ENCODE measurements at regions not wholly inside any gene's neighbourhood (a gene's known extent, or its start where the extent isn't known, plus 50 kb on each side); places are given as distances from the start of the nearest gene placed in this dataset.

DNA sequence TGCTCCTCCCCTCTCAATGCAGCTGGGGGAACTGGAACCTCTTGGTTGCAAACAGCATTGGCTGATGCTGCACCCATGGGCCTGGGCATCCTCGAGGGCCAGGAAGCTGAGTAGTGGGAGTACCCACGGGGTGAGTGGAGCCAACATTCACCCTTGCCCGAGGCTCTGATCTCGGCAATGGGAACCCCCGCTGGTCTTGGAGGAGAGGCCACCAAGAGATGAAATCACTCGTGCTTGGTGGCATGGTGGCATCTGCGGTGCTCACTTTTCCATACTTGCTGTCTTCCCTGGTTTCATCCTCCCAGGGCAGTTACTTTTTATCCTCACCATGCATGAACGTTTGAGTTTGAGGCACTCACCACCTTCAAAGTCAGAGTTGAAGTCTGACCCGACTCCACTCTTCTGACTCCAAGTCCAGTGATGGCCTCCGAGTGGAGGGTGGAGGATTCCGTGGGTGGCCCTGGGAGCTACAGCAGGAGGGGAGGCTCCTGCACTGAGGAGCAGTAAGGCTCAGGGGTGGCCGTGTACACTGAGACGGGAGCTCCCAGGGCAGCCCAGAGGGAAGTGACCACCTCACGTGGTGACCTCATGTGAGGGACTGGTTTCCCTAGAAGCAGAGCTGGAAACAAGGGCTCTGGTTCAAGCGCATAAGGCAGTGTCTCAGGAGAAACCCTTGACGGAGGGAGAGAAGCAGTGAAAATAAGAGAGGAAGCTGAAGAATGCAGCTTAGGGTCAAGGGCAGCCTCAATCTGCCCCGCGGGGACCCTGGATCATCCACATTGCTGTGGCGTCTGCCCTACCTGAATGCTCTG is 349.1 kb downstream of the TCERG1L start:
- ATAC-seq, result no peak
- H3K4me3 ChIP-seq, result no peak overlapping the region
- H3K27ac ChIP-seq, result no peak overlapping the region
- no peaks in the 10 kb centered on the region for H3K9me3 ChIP-seq
- no peaks in the 10 kb centered on the region for H3K27me3 ChIP-seq
- no peaks in the 10 kb centered on the region for H3K36me3 ChIP-seq
- intact Hi-C loops (cut with DNase I; ENCODE audit: low total_unique reads) (no loop called here), in situ Hi-C loops (cut with MboI; ENCODE audit: low sequenced_read_pairs in 4 of 4) (no loop called here)
- DNase-seq, result no peak
- no peak for TF ChIP-seq POLR2A (IDR thresholded peaks at IDR 0.05)
- TF ChIP-seq, protein P1, sequence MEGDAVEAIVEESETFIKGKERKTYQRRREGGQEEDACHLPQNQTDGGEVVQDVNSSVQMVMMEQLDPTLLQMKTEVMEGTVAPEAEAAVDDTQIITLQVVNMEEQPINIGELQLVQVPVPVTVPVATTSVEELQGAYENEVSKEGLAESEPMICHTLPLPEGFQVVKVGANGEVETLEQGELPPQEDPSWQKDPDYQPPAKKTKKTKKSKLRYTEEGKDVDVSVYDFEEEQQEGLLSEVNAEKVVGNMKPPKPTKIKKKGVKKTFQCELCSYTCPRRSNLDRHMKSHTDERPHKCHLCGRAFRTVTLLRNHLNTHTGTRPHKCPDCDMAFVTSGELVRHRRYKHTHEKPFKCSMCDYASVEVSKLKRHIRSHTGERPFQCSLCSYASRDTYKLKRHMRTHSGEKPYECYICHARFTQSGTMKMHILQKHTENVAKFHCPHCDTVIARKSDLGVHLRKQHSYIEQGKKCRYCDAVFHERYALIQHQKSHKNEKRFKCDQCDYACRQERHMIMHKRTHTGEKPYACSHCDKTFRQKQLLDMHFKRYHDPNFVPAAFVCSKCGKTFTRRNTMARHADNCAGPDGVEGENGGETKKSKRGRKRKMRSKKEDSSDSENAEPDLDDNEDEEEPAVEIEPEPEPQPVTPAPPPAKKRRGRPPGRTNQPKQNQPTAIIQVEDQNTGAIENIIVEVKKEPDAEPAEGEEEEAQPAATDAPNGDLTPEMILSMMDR (IDR thresholded peaks at IDR 0.05 in 4 of 5, conservative IDR thresholded peaks at IDR 0.05 in 1 of 5), result no peak
- no peaks in the 10 kb centered on the region for H3K4me1 ChIP-seq

DNA sequence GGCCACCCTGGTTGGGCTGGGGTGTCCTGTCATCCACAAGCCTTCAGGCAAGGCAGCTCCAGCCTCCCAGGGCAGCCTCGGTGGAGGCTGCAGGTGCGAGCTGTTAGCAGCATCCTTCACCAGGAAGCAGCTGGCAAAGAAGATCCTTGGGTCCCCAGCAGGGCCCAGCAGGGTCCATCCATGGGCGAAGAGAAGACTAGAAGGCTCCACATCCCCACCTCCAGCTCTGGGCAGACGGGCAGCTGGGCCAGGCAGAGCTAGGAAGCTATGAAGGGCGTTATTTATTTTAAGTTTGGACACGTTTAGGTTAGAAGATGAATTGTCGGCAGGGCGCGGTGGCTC is 348.5 kb downstream of the TCERG1L start:
- in situ Hi-C loops (cut with MboI; ENCODE audit: low sequenced_read_pairs in 4 of 4) (no loop called here), intact Hi-C loops (cut with DNase I; ENCODE audit: low total_unique reads) (no loop called here)
- no peak overlapping the region for H3K27ac ChIP-seq
- no peak for DNase-seq
- no peaks in the 10 kb centered on the region for H3K36me3 ChIP-seq
- TF ChIP-seq, protein P1 (IDR thresholded peaks at IDR 0.05 in 4 of 5, conservative IDR thresholded peaks at IDR 0.05 in 1 of 5), result no peak
- no peak for TF ChIP-seq POLR2A (IDR thresholded peaks at IDR 0.05)
- no peak for ATAC-seq
- H3K4me3 ChIP-seq, result no peak overlapping the region
- H3K9me3 ChIP-seq, result no peaks in the 10 kb centered on the region
- H3K4me1 ChIP-seq, result peaks cover 0 to 2% of the 10 kb centered on the region in 2 donors
- no peaks in the 10 kb centered on the region for H3K27me3 ChIP-seq

DNA sequence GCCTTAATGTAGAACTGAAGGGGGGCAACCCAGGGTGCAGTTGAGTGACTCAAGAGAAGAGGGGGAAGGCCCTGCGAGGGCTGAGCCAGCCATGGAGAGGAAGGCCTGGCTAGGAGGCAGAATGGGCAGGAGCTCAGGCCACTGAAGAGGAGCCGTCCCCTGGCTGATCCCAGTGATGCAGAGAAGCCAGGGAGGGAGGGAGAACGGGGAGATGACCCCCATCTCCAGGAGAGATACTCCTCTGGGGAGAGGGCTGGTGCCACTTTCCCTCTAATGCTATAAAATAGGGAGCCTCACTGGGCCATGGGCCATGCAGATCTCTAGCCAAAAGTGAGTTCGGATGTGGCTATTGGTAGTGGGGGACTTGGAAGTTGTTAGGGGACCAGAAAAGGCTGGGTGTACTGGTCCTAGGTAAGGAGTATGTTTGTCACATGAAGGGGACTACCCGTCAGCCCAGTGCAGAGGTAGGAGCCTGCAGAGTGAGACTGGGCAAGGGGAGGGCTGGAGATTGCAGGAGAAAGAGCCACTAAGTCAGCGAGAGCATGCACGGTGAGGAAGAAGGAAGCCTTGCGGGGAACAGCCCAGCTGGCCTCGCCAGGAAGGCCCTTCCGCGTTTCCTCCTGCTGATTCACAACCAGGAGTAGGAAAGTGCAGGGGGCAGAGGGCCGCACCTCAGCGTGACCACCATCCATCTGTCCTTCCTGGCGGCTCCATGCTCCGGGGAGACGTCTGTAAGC is 347.6 kb downstream of the TCERG1L start:
- H3K36me3 ChIP-seq, result no peaks in the 10 kb centered on the region
- in situ Hi-C loops (cut with MboI; ENCODE audit: low sequenced_read_pairs in 4 of 4) (no loop called here), intact Hi-C loops (cut with DNase I; ENCODE audit: low total_unique reads) (no loop called here)
- no peaks in the 10 kb centered on the region for H3K9me3 ChIP-seq
- H3K27me3 ChIP-seq, result no peaks in the 10 kb centered on the region
- H3K27ac ChIP-seq, result no peak overlapping the region
- peaks cover 0 to 9% of the 10 kb centered on the region in 2 donors for H3K4me1 ChIP-seq
- H3K4me3 ChIP-seq, result no peak overlapping the region
- ATAC-seq (no peak), DNase-seq (no peak)
- TF ChIP-seq, protein P1 (IDR thresholded peaks at IDR 0.05 in 4 of 5, conservative IDR thresholded peaks at IDR 0.05 in 1 of 5), result no peak
- TF ChIP-seq POLR2A (IDR thresholded peaks at IDR 0.05), result no peak

DNA sequence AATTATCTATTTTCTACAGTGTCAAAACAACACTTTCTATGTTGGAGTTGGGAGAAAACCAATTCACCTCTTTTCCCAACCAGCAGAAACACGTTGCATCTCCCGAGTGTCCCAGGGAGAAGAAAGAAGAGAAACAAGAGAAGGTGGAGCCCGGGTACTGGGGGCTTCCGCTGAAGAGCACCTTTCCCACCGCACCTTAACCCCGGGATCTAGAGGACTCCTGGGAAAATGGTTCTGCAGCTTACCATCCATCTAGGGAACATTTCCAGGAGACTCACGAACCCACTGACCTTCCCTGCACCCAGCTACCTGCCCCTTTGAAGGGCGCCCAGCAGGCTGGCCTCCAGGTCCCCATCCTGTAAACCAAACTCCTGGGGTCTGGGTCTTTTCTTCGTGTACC is 346.8 kb downstream of the TCERG1L start:
- TF ChIP-seq POLR2A (IDR thresholded peaks at IDR 0.05), result no peak
- TF ChIP-seq, protein P1 (IDR thresholded peaks at IDR 0.05 in 4 of 5, conservative IDR thresholded peaks at IDR 0.05 in 1 of 5), result no peak
- ATAC-seq (no peak), DNase-seq (no peak)
- Histone ChIP-seq H3K27ac (no peak overlapping the region), H3K4me1 (peaks cover 0 to 9% of the 10 kb centered on the region in 2 donors), H3K9me3 (no peaks in the 10 kb centered on the region), H3K4me3 (no peak overlapping the region), H3K36me3 (no peaks in the 10 kb centered on the region), H3K27me3 (no peaks in the 10 kb centered on the region)
- intact Hi-C loops (cut with DNase I; ENCODE audit: low total_unique reads) (no loop called here), in situ Hi-C loops (cut with MboI; ENCODE audit: low sequenced_read_pairs in 4 of 4) (no loop called here)
